GM12891 (cell line): ENCODE measurements at regions not wholly inside any gene's neighbourhood (a gene's known extent, or its start where the extent isn't known, plus 50 kb on each side); places are given as distances from the start of the nearest gene placed in this dataset.

Experiments used
- PAX5 ChIP-seq: IDR thresholded peaks from 2 replicates; pipeline ENCODE4 v1.6.1; 2011; ENCODE audit warnings: low read length, moderate library complexity, mild to moderate bottlenecking; ENCODE audit not compliant: insufficient read depth, severe bottlenecking
- POLR2A ChIP-seq: IDR thresholded peaks from 2 replicates; pipeline ENCODE4 v1.6.1; 2011; ENCODE audit warnings: low read depth, low read length, control low read depth
- POLR2AphosphoS5 ChIP-seq: IDR thresholded peaks from 2 replicates; pipeline ENCODE4 v1.6.1; 2011; ENCODE audit warnings: low read depth, low read length, control low read depth
- POU2F2 ChIP-seq: IDR thresholded peaks from 2 replicates; pipeline ENCODE4 v1.6.1; 2011; ENCODE audit warnings: low read depth, mild to moderate bottlenecking, control low read depth, low read length, moderate library complexity

DNA sequence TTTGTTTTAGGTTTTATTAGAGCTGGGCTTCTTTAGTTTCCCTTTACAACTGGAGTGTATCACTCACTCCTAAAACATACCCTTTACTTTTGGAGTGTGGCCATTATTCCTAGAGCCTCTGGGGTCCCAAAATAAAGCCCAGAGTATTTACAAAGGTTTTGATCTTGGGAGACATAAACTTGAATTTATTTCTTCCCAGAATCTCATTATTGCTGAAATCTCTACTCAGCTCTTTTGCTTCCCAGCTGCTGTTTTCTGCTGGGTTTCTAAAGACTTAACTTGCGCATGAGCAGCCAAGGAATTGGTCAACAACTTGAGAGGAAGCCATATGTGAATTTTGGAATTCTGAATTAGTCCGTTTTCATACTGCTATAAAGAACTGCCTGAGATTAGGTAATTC is 94.5 kb upstream of the NRSN1 start:
- TF ChIP-seq POLR2A (no peak), POLR2AphosphoS5 (no peak), POU2F2 (no peak), PAX5 (no peak)
